ENCODE measurements at regions not wholly inside any gene's neighbourhood (a gene's known extent, or its start where the extent isn't known, plus 50 kb on each side); places are given as distances from the start of the nearest gene placed in this dataset.
A peak's percentile ranks its signal among the peaks of the same experiment; 100 is the strongest.

- H3K27me3 ChIP-seq = no peaks in the 10 kb centered on the region
- DNase-seq (no peak), ATAC-seq (no peak)
- WGBS, 2 donors = 58 to 60% methylated on average over 2 of the region's 2 CpGs
- H3K27ac ChIP-seq = no peak overlapping the region
- H3K9me3 ChIP-seq = no peaks in the 10 kb centered on the region
- intact Hi-C loops (cut with DNase I) = no loop called here
- no peaks in the 10 kb centered on the region for H3K4me1 ChIP-seq
- no peak overlapping the region for H3K4me3 ChIP-seq
- TF ChIP-seq CTCF (IDR thresholded peaks at IDR 0.05) (no peak), POLR2A (IDR thresholded peaks at IDR 0.05) (no peak)
- H3K36me3 ChIP-seq (replicated peaks in 1 of 2; ENCODE audit: insufficient read depth in 1 of 2, low read depth in 2 of 2) = no peaks in the 10 kb centered on the region
Observed at GRCh38 chr5:174195517-174195916, 150.0 kb downstream of the NSG2 start.

GRCh38 chr5:174197929-174198328 lies 152.4 kb downstream of the NSG2 start:
- WGBS, 2 donors = 74 to 76% methylated on average over 3 of the region's 3 CpGs

GRCh38 chr5:174198541-174198940 lies 153.0 kb downstream of the NSG2 start:
- Histone ChIP-seq H3K4me1 (no peaks in the 10 kb centered on the region), H3K27me3 (no peaks in the 10 kb centered on the region), H3K9me3 (no peaks in the 10 kb centered on the region), H3K27ac (no peak overlapping the region), H3K36me3 (replicated peaks in 1 of 2; ENCODE audit: insufficient read depth in 1 of 2, low read depth in 2 of 2) (no peaks in the 10 kb centered on the region), H3K4me3 (no peak overlapping the region)
- 74 to 78% methylated on average over 8 of the region's 8 CpGs for WGBS, 2 donors
- ATAC-seq (no peak), DNase-seq (no peak)
- no peak for TF ChIP-seq POLR2A (IDR thresholded peaks at IDR 0.05)
- TF ChIP-seq CTCF (IDR thresholded peaks at IDR 0.05) = no peak
- intact Hi-C loops (cut with DNase I) = no loop called here

More at GRCh38 chr5:174197929-174198328, 152.4 kb downstream of the NSG2 start:
- intact Hi-C loops (cut with DNase I) = no loop called here
- H3K4me3 ChIP-seq = no peak overlapping the region
- no peaks in the 10 kb centered on the region for H3K4me1 ChIP-seq
- H3K27ac ChIP-seq = no peak overlapping the region
- DNase-seq (no peak), ATAC-seq (no peak)
- no peaks in the 10 kb centered on the region for H3K9me3 ChIP-seq
- no peaks in the 10 kb centered on the region for H3K27me3 ChIP-seq
- no peaks in the 10 kb centered on the region for H3K36me3 ChIP-seq (replicated peaks in 1 of 2; ENCODE audit: insufficient read depth in 1 of 2, low read depth in 2 of 2)
- TF ChIP-seq CTCF (IDR thresholded peaks at IDR 0.05) (no peak), POLR2A (IDR thresholded peaks at IDR 0.05) (no peak)

GRCh38 chr5:174202996-174203395 lies 157.5 kb downstream of the NSG2 start:
- TF ChIP-seq CTCF (IDR thresholded peaks at IDR 0.05) (no peak), POLR2A (IDR thresholded peaks at IDR 0.05) (no peak)
- Histone ChIP-seq H3K9me3 (no peaks in the 10 kb centered on the region), H3K27ac (no peak overlapping the region), H3K27me3 (no peaks in the 10 kb centered on the region), H3K36me3 (replicated peaks in 1 of 2; ENCODE audit: insufficient read depth in 1 of 2, low read depth in 2 of 2) (no peaks in the 10 kb centered on the region), H3K4me3 (no peak overlapping the region), H3K4me1 (peaks cover 13% of the 10 kb centered on the region)
- 84 to 86% methylated on average over 6 of the region's 6 CpGs for WGBS, 2 donors
- DNase-seq = no peak
- intact Hi-C loops (cut with DNase I) = no loop called here
- ATAC-seq = no peak

GRCh38 chr5:174204535-174205313 lies 159.2 kb downstream of the NSG2 start:
- ATAC-seq (peak; percentile 94), DNase-seq (peak; percentile 62 to 78 (median 70))
- peak overlapping the region; percentile 62 to 75 (median 69) for H3K27ac ChIP-seq
- TF ChIP-seq CTCF (IDR thresholded peaks at IDR 0.05) (no peak), POLR2A (IDR thresholded peaks at IDR 0.05) (no peak)
- WGBS, 2 donors = 21 to 33% methylated on average over 9 of the region's 9 CpGs
- H3K4me3 ChIP-seq = no peak overlapping the region
- peaks cover 13% of the 10 kb centered on the region for H3K4me1 ChIP-seq
- H3K27me3 ChIP-seq = no peaks in the 10 kb centered on the region
- intact Hi-C loops (cut with DNase I) = no loop called here
- H3K36me3 ChIP-seq (replicated peaks in 1 of 2; ENCODE audit: insufficient read depth in 1 of 2, low read depth in 2 of 2) = no peaks in the 10 kb centered on the region
- no peaks in the 10 kb centered on the region for H3K9me3 ChIP-seq

Data from body of pancreas (tissue), 4 donors.